ENCODE measurements at regions not wholly inside any gene's neighbourhood (a gene's known extent, or its start where the extent isn't known, plus 50 kb on each side); places are given as distances from the start of the nearest gene placed in this dataset.

DNA sequence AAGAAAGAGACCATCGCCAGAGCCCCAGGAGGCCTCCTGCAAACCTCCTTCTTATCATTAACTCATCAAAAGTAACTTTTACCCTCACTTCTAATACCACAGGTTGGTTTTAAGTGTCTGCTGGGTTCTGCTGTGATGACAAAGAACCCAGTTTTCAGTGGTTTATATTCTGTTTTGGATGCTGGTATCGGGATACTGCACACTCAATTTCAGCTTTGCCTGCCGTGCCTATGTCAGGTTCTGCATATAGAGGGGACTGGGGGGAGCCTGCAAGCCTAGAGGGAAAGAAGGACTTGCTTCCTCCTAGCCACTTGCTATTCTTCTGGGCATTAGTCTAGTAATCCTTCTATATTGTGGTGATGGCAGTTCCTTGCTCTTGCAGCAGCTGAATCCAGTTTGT is 242.4 kb downstream of the KCNRG start:
- no peak for DNase-seq
- Mint-ChIP-seq H3K9me3 (peaks cover 4% of the 10 kb centered on the region), H3K27me3 (peaks cover 22% of the 10 kb centered on the region), H3K4me1 (peaks cover 21% of the 10 kb centered on the region), H3K27ac (no peak overlapping the region), H3K36me3 (ENCODE audit: low read depth) (peaks cover 3% of the 10 kb centered on the region), H3K4me3 (no peak overlapping the region)
- POLR2A ChIA-PET, result no interaction called here
- CTCF ChIA-PET, result no interaction called here

DNA sequence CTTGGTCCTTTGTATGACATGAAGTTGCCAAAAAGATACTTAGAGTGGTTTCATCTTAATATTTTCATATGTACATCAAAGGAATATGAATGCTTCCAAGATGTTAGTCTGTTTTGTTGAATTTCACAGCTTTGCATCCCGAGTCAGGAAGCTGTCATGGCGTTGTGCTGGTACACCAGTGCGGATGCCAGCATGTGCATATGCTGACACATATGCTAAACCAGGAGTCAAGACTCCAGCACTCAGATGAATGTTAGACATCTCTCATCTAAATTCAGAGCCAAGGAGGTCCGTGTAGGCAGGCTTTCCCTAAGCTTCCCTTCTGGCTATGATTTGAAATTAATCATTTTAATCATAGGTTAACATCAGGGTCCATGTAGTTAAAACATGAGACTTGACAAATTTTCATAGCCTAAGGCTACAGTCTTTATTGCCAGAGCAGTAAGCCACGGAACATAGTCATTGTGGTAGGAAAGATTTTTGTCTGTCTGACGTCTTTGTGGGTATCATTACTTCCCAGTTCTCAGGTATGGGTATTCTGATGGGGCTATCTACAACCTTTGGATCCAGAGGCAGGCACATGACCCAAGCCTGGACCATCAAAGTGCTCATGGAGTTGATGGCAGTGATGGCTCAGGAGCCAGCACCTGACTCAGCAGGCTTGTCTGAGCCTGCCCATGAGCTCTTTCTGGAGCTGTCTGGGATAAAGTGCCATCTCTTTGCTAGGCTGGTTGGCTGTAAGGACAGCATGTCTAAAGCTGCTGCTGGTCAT is 246.1 kb downstream of the KCNRG start:
- Mint-ChIP-seq H3K36me3 (ENCODE audit: low read depth) (peaks cover 3% of the 10 kb centered on the region), H3K27ac (no peak overlapping the region), H3K4me1 (peaks cover 9% of the 10 kb centered on the region), H3K27me3 (peaks cover 25% of the 10 kb centered on the region), H3K4me3 (no peak overlapping the region), H3K9me3 (peaks cover 6% of the 10 kb centered on the region)
- ChIA-PET POLR2A (no interaction called here), CTCF (no interaction called here)
- no peak for DNase-seq

DNA sequence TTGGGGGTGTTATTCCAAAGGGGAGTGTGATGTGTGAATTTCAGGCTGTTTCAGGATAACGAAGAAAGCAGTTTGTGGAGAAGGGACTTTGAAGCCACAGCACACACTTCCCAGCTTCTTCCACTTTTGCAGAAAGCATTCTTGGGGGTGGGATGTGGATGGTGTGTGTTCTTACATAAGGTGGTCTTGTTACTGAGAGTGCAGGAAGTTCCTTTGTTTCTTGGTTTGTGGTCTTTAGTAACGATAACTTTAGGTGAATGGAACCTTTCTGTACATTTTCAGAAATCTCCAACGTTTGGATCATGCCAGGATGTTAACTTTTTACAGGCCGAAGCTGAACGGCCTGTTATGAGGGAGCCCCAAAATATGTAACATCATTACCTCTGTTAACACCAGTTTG is 251.8 kb downstream of the KCNRG start:
- Mint-ChIP-seq H3K27ac (no peak overlapping the region), H3K4me3 (no peak overlapping the region), H3K27me3 (peaks cover 17% of the 10 kb centered on the region), H3K9me3 (peaks cover 1% of the 10 kb centered on the region), H3K4me1 (no peaks in the 10 kb centered on the region), H3K36me3 (ENCODE audit: low read depth) (no peaks in the 10 kb centered on the region)
- ChIA-PET CTCF (no interaction called here), POLR2A (no interaction called here)
- DNase-seq, result no peak

DNA sequence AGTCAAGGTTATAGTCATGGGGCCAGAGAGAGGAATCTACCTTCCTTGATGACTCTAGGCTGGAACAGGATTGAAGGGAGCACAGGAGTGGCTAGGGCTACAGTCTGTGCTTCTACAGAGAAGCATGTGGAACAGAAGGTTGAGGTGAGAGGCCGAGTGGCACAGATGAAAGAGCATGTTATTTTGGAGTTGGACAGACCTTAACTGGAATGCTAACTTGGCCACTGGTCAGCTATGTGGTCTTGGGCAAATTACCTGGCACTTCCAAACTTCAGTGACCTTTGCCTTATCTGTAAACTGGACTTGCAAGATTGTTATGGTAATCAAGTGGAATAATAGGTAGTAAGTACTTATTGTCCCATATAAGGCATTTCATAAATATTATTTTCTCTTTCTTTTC is 252.7 kb downstream of the KCNRG start:
- ChIA-PET POLR2A (no interaction called here), CTCF (no interaction called here)

GRCh38 chr13:50268500-50268899 is 253.3 kb downstream of the KCNRG start:
- no peak overlapping the region for H3K27ac Mint-ChIP-seq
- H3K4me1 Mint-ChIP-seq, result no peaks in the 10 kb centered on the region
- peaks cover 17% of the 10 kb centered on the region for H3K27me3 Mint-ChIP-seq
- DNase-seq, result no peak
- POLR2A ChIA-PET, result no interaction called here
- H3K36me3 Mint-ChIP-seq (ENCODE audit: low read depth), result no peaks in the 10 kb centered on the region
- CTCF ChIA-PET, result no interaction called here
- H3K4me3 Mint-ChIP-seq, result no peak overlapping the region
- H3K9me3 Mint-ChIP-seq, result peaks cover 1% of the 10 kb centered on the region

More for the DNA sequence above, 252.7 kb downstream of the KCNRG start:
- DNase-seq, result no peak
- no peaks in the 10 kb centered on the region for H3K36me3 Mint-ChIP-seq (ENCODE audit: low read depth)
- no peaks in the 10 kb centered on the region for H3K4me1 Mint-ChIP-seq
- peaks cover 1% of the 10 kb centered on the region for H3K9me3 Mint-ChIP-seq
- no peak overlapping the region for H3K27ac Mint-ChIP-seq
- H3K27me3 Mint-ChIP-seq, result peaks cover 17% of the 10 kb centered on the region
- H3K4me3 Mint-ChIP-seq, result no peak overlapping the region

DNA sequence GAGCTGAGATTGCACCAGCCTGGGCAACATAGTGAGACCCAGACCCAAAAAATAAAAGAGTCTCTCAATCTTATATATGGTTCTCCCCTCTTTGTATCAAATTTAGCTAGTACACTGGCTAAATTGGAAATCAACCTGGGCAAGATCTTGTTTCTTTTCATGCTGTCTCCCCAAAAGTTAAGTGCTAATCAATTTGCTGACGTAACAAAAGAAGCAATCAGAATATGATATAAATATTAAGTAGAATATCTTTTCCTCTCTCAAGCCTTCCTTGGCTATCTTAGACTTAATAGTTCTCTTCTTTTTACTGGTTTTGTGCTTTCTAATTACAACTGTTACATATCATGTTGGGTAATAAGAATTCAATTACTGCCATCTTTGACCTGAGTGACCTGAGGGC is 258.9 kb downstream of the KCNRG start:
- no peaks in the 10 kb centered on the region for H3K4me1 Mint-ChIP-seq
- ChIA-PET POLR2A (no interaction called here), CTCF (no interaction called here)
- H3K27ac Mint-ChIP-seq, result no peak overlapping the region
- no peaks in the 10 kb centered on the region for H3K9me3 Mint-ChIP-seq
- peaks cover 9% of the 10 kb centered on the region for H3K27me3 Mint-ChIP-seq
- H3K36me3 Mint-ChIP-seq (ENCODE audit: low read depth), result no peaks in the 10 kb centered on the region
- no peak for DNase-seq
- H3K4me3 Mint-ChIP-seq, result no peak overlapping the region

GRCh38 chr13:50275392-50276063 is 260.3 kb downstream of the KCNRG start:
- POLR2A ChIA-PET, result no interaction called here
- CTCF ChIA-PET, result interaction anchor here (1.1 kb wide), 1 partner anchor 15 kb away, joined by 4 read pairs; no protein-coding TSS in a partner anchor
- H3K27ac Mint-ChIP-seq, result no peak overlapping the region
- H3K4me1 Mint-ChIP-seq, result no peaks in the 10 kb centered on the region
- peaks cover 12% of the 10 kb centered on the region for H3K27me3 Mint-ChIP-seq
- H3K4me3 Mint-ChIP-seq, result no peak overlapping the region
- no peaks in the 10 kb centered on the region for H3K9me3 Mint-ChIP-seq
- no peaks in the 10 kb centered on the region for H3K36me3 Mint-ChIP-seq (ENCODE audit: low read depth)
- DNase-seq, result no peak

GRCh38 chr13:50276550-50276949 is 261.3 kb downstream of the KCNRG start:
- no peaks in the 10 kb centered on the region for H3K9me3 Mint-ChIP-seq

GRCh38 chr13:50277127-50277526 is 261.9 kb downstream of the KCNRG start:
- Mint-ChIP-seq H3K4me3 (no peak overlapping the region), H3K27ac (no peak overlapping the region), H3K36me3 (ENCODE audit: low read depth) (no peaks in the 10 kb centered on the region), H3K4me1 (no peaks in the 10 kb centered on the region), H3K9me3 (no peaks in the 10 kb centered on the region), H3K27me3 (peaks cover 17% of the 10 kb centered on the region)
- ChIA-PET CTCF (no interaction called here), POLR2A (no interaction called here)
- DNase-seq, result no peak

More at GRCh38 chr13:50276550-50276949, 261.3 kb downstream of the KCNRG start:
- no peaks in the 10 kb centered on the region for H3K4me1 Mint-ChIP-seq
- POLR2A ChIA-PET, result no interaction called here
- no peak overlapping the region for H3K27ac Mint-ChIP-seq
- CTCF ChIA-PET, result interaction anchor here (1.1 kb wide), 1 partner anchor 16 kb away, joined by 4 read pairs; no protein-coding TSS in a partner anchor
- peaks cover 15% of the 10 kb centered on the region for H3K27me3 Mint-ChIP-seq
- no peak overlapping the region for H3K4me3 Mint-ChIP-seq
- DNase-seq, result no peak
- H3K36me3 Mint-ChIP-seq (ENCODE audit: low read depth), result no peaks in the 10 kb centered on the region

DNA sequence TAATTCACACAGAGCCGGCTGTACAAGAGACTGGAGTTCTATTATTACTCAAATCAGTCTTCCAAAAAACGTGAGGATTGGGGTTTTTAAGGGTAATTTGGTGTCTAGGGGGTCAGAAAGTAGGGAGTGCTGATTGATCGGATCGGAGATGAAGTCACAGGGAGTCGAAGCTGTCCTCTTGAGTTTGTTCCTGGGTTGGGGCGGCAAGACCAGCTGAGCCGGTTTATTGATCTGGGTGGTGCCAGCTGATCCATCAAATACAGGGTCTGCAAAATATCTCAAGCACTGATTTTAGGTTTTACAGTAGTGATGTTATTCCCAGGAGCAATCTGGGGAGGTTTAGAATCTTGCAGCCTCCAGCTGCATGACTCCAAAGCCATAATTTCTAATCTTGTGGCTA is 262.7 kb downstream of the KCNRG start:
- CTCF ChIA-PET, result no interaction called here

DNA sequence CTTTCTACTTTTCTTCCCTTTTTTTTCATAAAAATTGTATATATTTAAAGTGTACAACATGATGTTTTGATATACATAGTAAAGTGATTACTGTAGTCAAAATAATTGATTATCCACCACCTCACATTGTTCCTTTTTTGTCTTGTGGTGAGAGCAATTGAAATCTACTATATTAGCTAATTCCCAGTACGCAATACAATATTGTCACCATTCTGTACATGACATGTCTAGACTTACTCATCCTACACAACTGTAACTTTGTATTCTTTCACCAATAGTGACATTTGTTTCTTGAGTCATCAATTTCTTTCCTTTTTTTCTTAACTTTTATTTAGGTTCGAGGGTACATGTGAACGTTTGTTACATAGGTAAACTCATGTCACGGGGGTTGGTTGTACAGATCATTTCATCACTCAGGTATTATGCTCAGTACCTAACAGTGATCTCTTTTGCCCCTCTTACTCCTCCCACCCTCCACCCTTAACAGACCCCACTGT is 265.2 kb downstream of the KCNRG start:
- Mint-ChIP-seq H3K9me3 (no peaks in the 10 kb centered on the region), H3K4me3 (no peak overlapping the region), H3K4me1 (peaks cover 12% of the 10 kb centered on the region), H3K36me3 (ENCODE audit: low read depth) (peaks cover 3% of the 10 kb centered on the region), H3K27me3 (peaks cover 22% of the 10 kb centered on the region), H3K27ac (no peak overlapping the region)
- ChIA-PET CTCF (interaction anchor here (1.3 kb wide), 1 partner anchor 80 kb away, joined by 4 read pairs; no protein-coding TSS in a partner anchor), POLR2A (interaction anchor here (0.7 kb wide), 1 partner anchor 363 kb away, joined by 3 read pairs; no protein-coding TSS in a partner anchor)
- DNase-seq, result no peak

More for the DNA sequence above, 262.7 kb downstream of the KCNRG start:
- H3K36me3 Mint-ChIP-seq (ENCODE audit: low read depth), result no peaks in the 10 kb centered on the region
- H3K4me3 Mint-ChIP-seq, result no peak overlapping the region
- no peak overlapping the region for H3K27ac Mint-ChIP-seq
- no peak for DNase-seq
- no peaks in the 10 kb centered on the region for H3K9me3 Mint-ChIP-seq
- H3K4me1 Mint-ChIP-seq, result no peaks in the 10 kb centered on the region
- POLR2A ChIA-PET, result no interaction called here
- H3K27me3 Mint-ChIP-seq, result peaks cover 19% of the 10 kb centered on the region

DNA sequence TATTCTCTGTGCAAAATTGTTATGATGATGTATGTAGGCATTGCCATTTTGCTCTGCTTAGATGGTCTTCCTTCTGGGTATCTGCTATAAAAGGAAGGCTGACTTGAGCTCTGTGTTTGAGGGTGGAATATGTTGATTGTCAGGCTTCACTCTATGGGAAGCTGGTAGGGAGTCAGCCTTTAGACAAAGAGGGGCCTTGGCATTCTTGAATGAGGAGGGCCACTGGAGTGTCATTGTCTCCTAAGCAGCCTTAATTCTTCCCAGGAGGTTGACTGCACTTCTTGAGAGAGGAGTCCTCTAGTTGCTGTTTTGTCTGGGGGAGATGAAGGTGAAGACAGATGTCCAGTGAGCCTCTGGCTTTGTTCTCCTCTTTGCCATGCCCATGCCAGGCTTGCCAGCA is 266.8 kb downstream of the KCNRG start:
- Mint-ChIP-seq H3K36me3 (ENCODE audit: low read depth) (peaks cover 3% of the 10 kb centered on the region), H3K4me3 (no peak overlapping the region), H3K27me3 (peaks cover 22% of the 10 kb centered on the region), H3K27ac (no peak overlapping the region), H3K9me3 (no peaks in the 10 kb centered on the region), H3K4me1 (peaks cover 12% of the 10 kb centered on the region)
- CTCF ChIA-PET, result interaction anchor here (1.3 kb wide), 1 partner anchor 82 kb away, joined by 4 read pairs; no protein-coding TSS in a partner anchor
- no peak for DNase-seq
- POLR2A ChIA-PET, result no interaction called here

DNA sequence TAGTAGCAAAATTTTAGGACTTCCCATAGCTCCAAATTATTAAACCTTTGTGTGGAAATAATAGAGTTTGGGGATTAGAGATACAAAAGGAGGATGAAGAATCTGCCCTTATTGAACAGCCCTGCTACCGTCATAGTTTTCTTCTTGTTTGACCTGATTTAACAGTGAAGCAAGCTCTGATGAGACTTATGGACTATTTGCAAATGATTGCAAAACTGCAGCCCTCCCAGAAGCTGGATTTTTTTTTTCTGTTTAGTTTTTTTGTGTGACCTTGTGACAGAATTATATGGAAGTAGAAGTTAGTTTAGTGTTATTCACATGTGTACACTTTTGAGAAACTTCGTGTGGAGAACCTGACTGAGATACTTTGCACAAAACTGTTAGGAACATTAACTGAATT is 267.8 kb downstream of the KCNRG start:
- Mint-ChIP-seq H3K4me1 (peaks cover 12% of the 10 kb centered on the region), H3K4me3 (no peak overlapping the region), H3K27ac (no peak overlapping the region), H3K36me3 (ENCODE audit: low read depth) (peaks cover 3% of the 10 kb centered on the region), H3K9me3 (no peaks in the 10 kb centered on the region), H3K27me3 (peaks cover 22% of the 10 kb centered on the region)
- ChIA-PET CTCF (interaction anchor here (0.6 kb wide), 1 partner anchor 46 kb away, joined by 3 read pairs; no protein-coding TSS in a partner anchor), POLR2A (no interaction called here)
- no peak for DNase-seq
